VCaP (cell line): ENCODE measurements at regions not wholly inside any gene's neighbourhood (a gene's known extent, or its start where the extent isn't known, plus 50 kb on each side); places are given as distances from the start of the nearest gene placed in this dataset.

ENCODE experiments used
- H3K27ac ChIP-seq: fragments of 450-650 bp; 2 replicates; pipeline ENCODE4 v1.5.1; 2017
- CTCF ChIP-seq: fragments of 450-650 bp; conservative IDR thresholded peaks from 2 replicates; pipeline ENCODE4 v1.5.1; 2017; ENCODE audit warnings: mild to moderate bottlenecking, moderate library complexity

- no peak for TF ChIP-seq CTCF
Measured at GRCh38 chr14:42307239-42307825, 700.7 kb downstream of the LRFN5 start.

DNA sequence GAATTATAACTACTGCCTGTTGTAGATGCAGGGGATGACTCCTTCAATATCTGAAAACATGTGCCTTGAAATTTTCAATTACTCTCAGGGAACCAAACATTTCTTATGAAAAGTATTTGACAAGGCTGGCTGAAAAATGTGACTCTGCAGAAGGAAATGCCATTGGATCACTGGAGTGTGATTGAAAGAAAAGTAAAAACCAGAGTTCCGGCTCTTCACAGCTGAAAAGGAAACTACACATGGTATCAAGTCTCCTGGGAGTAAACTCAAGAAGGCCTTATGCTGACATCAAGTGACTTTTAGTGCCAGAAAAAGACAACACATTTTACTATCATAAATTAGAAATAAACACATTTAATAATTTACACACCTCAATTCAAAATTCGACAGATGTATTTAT is 693.0 kb downstream of the LRFN5 start:
- H3K27ac ChIP-seq = no peak overlapping the region
- no peak for TF ChIP-seq CTCF

More at GRCh38 chr14:42307239-42307825, 700.7 kb downstream of the LRFN5 start:
- no peak overlapping the region for H3K27ac ChIP-seq

DNA sequence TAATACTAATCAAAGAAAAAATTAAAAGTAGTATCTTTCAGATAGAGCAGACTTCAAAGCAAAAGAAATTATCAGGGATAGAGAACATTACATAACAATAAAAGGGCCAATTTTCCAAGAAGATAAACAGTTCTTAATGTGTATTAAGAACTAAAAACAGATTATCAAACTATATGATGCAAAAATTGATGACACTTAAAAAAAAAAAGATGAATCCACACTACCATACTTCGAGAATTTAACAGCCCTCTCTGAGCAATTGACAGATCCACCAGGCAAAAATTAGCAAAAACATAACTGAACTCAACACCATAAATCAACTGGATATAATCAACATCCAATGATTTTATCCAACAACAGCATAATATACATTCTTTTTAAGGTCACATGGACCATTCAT is 686.5 kb downstream of the LRFN5 start:
- TF ChIP-seq CTCF = no peak
- no peak overlapping the region for H3K27ac ChIP-seq

DNA sequence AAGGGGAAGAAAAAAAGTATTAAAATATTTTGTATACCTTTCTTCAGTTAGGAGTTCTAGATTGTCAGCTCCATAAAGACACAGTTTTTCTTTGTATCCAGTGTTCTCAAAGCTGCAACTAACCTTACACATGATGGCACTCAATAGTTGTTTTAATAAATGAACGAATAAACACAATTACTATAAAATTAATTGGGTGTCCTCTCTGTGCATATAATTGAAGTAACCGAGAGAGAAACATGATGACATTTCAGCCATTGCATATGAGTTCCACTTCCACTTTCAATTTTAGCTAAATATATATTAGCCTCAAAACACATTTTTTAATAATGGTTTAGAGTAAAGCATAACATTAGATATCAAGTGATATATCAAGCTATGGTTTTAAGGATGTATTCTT is 671.2 kb downstream of the LRFN5 start:
- no peak for TF ChIP-seq CTCF
- H3K27ac ChIP-seq = no peak overlapping the region

- no peak overlapping the region for H3K27ac ChIP-seq
- no peak for TF ChIP-seq CTCF
Measured at GRCh38 chr14:42269234-42269633, 662.6 kb downstream of the LRFN5 start.

DNA sequence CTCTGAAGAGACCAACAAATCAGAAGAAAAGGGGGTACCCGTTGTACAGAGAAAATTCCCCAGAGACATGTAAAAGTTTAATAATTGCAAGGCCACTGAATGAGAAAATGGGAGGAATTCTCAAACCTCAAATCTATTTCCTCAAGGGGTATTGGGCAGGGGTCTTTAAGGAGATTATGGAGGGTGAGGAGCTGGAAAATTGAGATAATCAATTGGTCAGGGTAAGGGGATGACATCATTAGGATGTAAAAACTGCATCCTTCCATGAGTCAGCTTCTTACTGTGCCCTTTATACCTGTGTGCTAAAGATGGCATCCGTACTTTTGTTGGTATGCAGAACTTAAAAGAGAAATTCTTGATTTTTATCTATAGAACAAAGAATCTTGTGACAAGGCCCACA is 641.5 kb downstream of the LRFN5 start:
- no peak for TF ChIP-seq CTCF
- no peak overlapping the region for H3K27ac ChIP-seq

- TF ChIP-seq CTCF = no peak
- H3K27ac ChIP-seq = no peak overlapping the region
Measured at GRCh38 chr14:42241101-42241500, 634.4 kb downstream of the LRFN5 start.
